ENCODE measurements at regions not wholly inside any gene's neighbourhood (a gene's known extent, or its start where the extent isn't known, plus 50 kb on each side); places are given as distances from the start of the nearest gene placed in this dataset.

DNA sequence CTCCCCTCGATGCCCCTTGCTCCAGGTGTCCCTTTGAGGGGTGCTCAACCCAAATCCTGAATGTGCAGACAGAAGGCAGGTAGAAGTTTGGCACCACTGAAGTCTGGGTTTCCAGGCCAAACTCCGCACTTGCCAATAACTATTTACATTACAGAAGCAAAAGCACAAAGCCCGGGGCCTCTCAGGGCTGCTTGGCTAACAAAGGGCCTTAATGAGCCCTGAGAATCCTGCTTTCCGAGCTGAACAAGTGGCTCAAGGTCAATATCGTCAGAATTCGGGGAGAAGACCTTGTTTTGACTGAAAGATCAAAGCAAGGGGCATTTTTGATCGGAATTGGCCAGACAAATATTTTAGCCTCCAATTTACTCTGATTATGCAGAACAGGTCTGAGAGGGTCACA, 189.9 kb downstream of the HERPUD2 start:
- no peak for TF ChIP-seq FOXM1 (IDR thresholded peaks at IDR 0.05; ENCODE audit: borderline replicate concordance, low read depth)
- TF ChIP-seq CEBPB (IDR thresholded peaks at IDR 0.05): no peak
- TF ChIP-seq, protein P1, sequence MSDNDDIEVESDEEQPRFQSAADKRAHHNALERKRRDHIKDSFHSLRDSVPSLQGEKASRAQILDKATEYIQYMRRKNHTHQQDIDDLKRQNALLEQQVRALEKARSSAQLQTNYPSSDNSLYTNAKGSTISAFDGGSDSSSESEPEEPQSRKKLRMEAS (IDR thresholded peaks at IDR 0.05): no peak
- no peak for TF ChIP-seq NFIC (IDR thresholded peaks at IDR 0.05)
- no peak for TF ChIP-seq USF1 (IDR thresholded peaks at IDR 0.05)
- TF ChIP-seq ZBTB7A (IDR thresholded peaks at IDR 0.05; ENCODE audit: low read depth): no peak
- no peak for TF ChIP-seq TEAD4 (IDR thresholded peaks at IDR 0.05)
- no peak for TF ChIP-seq CREB1 (IDR thresholded peaks at IDR 0.05; ENCODE audit: low read depth)
- TF ChIP-seq EGR1 (IDR thresholded peaks at IDR 0.05): no peak
- TF ChIP-seq TCF12 (IDR thresholded peaks at IDR 0.05; ENCODE audit: low read depth): no peak
- no peak for TF ChIP-seq TAF1 (IDR thresholded peaks at IDR 0.05; ENCODE audit: low read depth)
- TF ChIP-seq, protein P2, sequence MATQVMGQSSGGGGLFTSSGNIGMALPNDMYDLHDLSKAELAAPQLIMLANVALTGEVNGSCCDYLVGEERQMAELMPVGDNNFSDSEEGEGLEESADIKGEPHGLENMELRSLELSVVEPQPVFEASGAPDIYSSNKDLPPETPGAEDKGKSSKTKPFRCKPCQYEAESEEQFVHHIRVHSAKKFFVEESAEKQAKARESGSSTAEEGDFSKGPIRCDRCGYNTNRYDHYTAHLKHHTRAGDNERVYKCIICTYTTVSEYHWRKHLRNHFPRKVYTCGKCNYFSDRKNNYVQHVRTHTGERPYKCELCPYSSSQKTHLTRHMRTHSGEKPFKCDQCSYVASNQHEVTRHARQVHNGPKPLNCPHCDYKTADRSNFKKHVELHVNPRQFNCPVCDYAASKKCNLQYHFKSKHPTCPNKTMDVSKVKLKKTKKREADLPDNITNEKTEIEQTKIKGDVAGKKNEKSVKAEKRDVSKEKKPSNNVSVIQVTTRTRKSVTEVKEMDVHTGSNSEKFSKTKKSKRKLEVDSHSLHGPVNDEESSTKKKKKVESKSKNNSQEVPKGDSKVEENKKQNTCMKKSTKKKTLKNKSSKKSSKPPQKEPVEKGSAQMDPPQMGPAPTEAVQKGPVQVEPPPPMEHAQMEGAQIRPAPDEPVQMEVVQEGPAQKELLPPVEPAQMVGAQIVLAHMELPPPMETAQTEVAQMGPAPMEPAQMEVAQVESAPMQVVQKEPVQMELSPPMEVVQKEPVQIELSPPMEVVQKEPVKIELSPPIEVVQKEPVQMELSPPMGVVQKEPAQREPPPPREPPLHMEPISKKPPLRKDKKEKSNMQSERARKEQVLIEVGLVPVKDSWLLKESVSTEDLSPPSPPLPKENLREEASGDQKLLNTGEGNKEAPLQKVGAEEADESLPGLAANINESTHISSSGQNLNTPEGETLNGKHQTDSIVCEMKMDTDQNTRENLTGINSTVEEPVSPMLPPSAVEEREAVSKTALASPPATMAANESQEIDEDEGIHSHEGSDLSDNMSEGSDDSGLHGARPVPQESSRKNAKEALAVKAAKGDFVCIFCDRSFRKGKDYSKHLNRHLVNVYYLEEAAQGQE (IDR thresholded peaks at IDR 0.05; ENCODE audit: low read depth): no peak
- TF ChIP-seq RAD21 (IDR thresholded peaks at IDR 0.05; ENCODE audit: low read depth): no peak
- TF ChIP-seq EP300 (IDR thresholded peaks at IDR 0.05; ENCODE audit: borderline replicate concordance): no peak
- no peak for TF ChIP-seq YY1 (IDR thresholded peaks at IDR 0.05; ENCODE audit: low read depth)

DNA sequence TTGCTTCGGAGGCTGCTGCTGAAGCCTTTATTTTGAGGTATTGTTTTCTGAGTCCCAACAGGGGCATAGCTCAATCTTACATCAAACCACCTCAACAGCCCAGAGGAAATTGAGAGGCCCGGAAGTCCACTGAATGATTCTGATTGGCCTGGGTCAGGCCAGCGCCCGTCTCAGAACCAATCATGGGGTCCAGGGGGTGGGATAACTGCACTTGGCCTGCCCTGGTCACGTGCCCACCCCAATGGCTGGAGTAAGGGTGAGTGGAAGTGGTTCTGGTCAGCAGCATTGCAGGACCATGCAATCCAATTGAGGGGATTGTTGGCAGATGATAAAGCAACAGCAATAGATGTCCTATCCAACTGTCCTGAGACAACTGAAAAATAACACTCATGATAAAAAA, 190.6 kb downstream of the HERPUD2 start:
- TF ChIP-seq USF1 (IDR thresholded peaks at IDR 0.05) (peak; percentile 46; the same call in 1 of the 2 replicates), ZBTB7A (IDR thresholded peaks at IDR 0.05; ENCODE audit: low read depth) (no peak)

GRCh38 chr7:35501681-35502080, 193.3 kb downstream of the HERPUD2 start:
- no peak for TF ChIP-seq FOXM1 (IDR thresholded peaks at IDR 0.05; ENCODE audit: borderline replicate concordance, low read depth)

GRCh38 chr7:35499226-35499625, 195.7 kb downstream of the HERPUD2 start:
- TF ChIP-seq YY1 (IDR thresholded peaks at IDR 0.05; ENCODE audit: low read depth) (no peak), CREB1 (IDR thresholded peaks at IDR 0.05; ENCODE audit: low read depth) (no peak)

- TF ChIP-seq TCF12 (IDR thresholded peaks at IDR 0.05; ENCODE audit: low read depth) (no peak), FOXM1 (IDR thresholded peaks at IDR 0.05; ENCODE audit: borderline replicate concordance, low read depth) (no peak), CREB1 (IDR thresholded peaks at IDR 0.05; ENCODE audit: low read depth) (no peak), EGR1 (IDR thresholded peaks at IDR 0.05) (no peak), YY1 (IDR thresholded peaks at IDR 0.05; ENCODE audit: low read depth) (no peak), USF1 (IDR thresholded peaks at IDR 0.05) (no peak), TAF1 (IDR thresholded peaks at IDR 0.05; ENCODE audit: low read depth) (no peak), CEBPB (IDR thresholded peaks at IDR 0.05) (no peak), NFIC (IDR thresholded peaks at IDR 0.05) (no peak), TEAD4 (IDR thresholded peaks at IDR 0.05) (no peak), RAD21 (IDR thresholded peaks at IDR 0.05; ENCODE audit: low read depth) (no peak), EP300 (IDR thresholded peaks at IDR 0.05; ENCODE audit: borderline replicate concordance) (no peak)
- TF ChIP-seq, protein P1 (IDR thresholded peaks at IDR 0.05): no peak
- TF ChIP-seq, protein P2 (IDR thresholded peaks at IDR 0.05; ENCODE audit: low read depth): no peak
Measured at GRCh38 chr7:35498416-35498815, 196.5 kb downstream of the HERPUD2 start.

GRCh38 chr7:35495844-35496243, 199.1 kb downstream of the HERPUD2 start:
- TF ChIP-seq, protein P2 (IDR thresholded peaks at IDR 0.05; ENCODE audit: low read depth): no peak
- TF ChIP-seq YY1 (IDR thresholded peaks at IDR 0.05; ENCODE audit: low read depth): no peak
- no peak for TF ChIP-seq TCF12 (IDR thresholded peaks at IDR 0.05; ENCODE audit: low read depth)
- TF ChIP-seq RAD21 (IDR thresholded peaks at IDR 0.05; ENCODE audit: low read depth): no peak
- TF ChIP-seq, protein P1 (IDR thresholded peaks at IDR 0.05): no peak
- no peak for TF ChIP-seq USF1 (IDR thresholded peaks at IDR 0.05)
- TF ChIP-seq TAF1 (IDR thresholded peaks at IDR 0.05; ENCODE audit: low read depth): no peak
- no peak for TF ChIP-seq EGR1 (IDR thresholded peaks at IDR 0.05)
- TF ChIP-seq EP300 (IDR thresholded peaks at IDR 0.05; ENCODE audit: borderline replicate concordance): no peak
- no peak for TF ChIP-seq ZBTB7A (IDR thresholded peaks at IDR 0.05; ENCODE audit: low read depth)
- TF ChIP-seq CEBPB (IDR thresholded peaks at IDR 0.05): no peak
- TF ChIP-seq NFIC (IDR thresholded peaks at IDR 0.05): no peak
- no peak for TF ChIP-seq TEAD4 (IDR thresholded peaks at IDR 0.05)
- TF ChIP-seq CREB1 (IDR thresholded peaks at IDR 0.05; ENCODE audit: low read depth): no peak
- TF ChIP-seq FOXM1 (IDR thresholded peaks at IDR 0.05; ENCODE audit: borderline replicate concordance, low read depth): no peak
